ENCODE measurements at regions not wholly inside any gene's neighbourhood (a gene's known extent, or its start where the extent isn't known, plus 50 kb on each side); places are given as distances from the start of the nearest gene placed in this dataset.

- DNase-seq (ENCODE audit: low read depth in 2 of 3, low spot score in 1 of 3), result no peak
These were observed 596.0 kb downstream of the SEMA5A start for GRCh38 chr5:8949908-8950307.

DNA sequence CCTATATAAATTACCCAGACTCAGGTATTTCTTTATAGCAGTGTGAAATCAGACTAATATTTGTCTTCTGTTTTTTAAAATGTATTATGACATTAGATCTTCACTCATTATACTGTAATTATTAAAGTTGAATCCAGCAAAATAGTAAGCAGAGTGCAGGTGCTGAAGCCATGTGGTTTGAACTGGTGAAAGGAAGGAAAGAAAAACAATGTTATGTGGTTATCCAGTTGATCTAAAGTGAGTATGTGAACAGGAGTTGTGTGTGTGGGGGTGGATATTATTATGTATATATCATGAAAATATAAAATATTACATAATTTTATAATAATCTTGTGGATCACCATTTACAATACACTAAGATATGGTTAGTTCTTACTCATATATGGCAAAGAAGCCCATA, 593.7 kb downstream of the SEMA5A start:
- no peak for DNase-seq (ENCODE audit: low read depth in 2 of 3, low spot score in 1 of 3)

- DNase-seq (ENCODE audit: low read depth in 2 of 3, low spot score in 1 of 3), result no peak
These were observed 592.9 kb downstream of the SEMA5A start for GRCh38 chr5:8953016-8953415.

DNA sequence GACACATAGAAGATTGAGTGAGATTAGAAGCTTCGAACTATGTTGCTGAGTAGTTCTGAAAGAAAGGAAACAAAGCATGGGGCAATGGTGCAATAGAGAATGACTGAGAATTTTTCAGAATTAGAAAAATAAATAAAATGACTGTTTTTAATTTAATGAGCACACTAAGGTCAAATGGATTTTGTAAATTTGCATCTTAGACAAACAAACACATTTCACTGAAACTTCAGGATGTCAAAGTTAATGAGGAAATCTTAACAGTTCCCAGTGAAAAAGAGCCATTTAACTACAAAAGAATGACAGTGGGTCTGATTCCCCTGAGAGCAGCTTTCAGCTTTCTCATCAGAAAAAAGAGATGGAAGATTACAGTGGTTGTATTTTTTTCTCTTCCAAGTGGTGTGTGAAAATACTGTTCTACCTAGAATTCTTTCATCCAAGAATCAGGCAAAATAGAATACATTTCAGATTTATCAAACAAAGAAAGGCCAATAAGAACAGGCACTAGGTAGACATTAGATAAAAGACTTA, 591.9 kb downstream of the SEMA5A start:
- DNase-seq (ENCODE audit: low read depth in 2 of 3, low spot score in 1 of 3), result no peak

DNA sequence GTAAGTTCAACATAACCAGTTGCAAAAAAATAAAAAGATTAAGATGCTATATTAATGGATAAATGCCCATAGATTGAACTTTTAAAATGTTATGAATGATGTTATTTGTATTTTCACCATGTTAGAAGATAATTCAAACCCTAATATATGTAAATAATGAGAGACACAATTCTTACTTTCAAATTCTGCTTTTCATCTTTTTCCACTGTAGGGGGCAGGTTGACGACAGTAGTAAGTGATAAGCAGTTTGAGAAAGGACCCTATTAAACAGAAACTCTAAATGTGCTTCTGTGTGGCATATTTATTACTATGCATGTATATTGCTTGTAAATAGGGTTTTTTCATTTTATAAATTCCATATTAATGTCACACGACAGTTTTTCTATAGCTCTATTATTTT, 591.1 kb downstream of the SEMA5A start:
- no peak for DNase-seq (ENCODE audit: low read depth in 2 of 3, low spot score in 1 of 3)

DNA sequence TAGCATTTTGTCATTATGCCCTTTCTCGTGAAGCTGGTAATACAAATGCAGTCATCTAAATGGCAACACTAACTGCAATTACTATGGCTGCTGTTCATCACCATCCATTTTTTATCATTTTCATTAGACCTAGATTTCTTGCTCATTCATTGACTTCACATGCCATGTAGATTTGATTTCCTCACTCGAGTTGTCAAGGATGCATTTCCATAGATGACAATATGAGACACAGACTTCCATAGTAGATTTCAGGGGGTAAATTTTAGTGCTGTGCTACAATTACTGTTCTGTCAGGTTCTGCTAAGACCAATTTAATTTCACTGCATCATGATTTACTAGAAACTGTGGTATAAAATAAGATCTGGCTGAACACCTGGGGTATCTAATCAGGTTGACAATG, 589.2 kb downstream of the SEMA5A start:
- DNase-seq (ENCODE audit: low read depth in 2 of 3, low spot score in 1 of 3), result no peak

DNA sequence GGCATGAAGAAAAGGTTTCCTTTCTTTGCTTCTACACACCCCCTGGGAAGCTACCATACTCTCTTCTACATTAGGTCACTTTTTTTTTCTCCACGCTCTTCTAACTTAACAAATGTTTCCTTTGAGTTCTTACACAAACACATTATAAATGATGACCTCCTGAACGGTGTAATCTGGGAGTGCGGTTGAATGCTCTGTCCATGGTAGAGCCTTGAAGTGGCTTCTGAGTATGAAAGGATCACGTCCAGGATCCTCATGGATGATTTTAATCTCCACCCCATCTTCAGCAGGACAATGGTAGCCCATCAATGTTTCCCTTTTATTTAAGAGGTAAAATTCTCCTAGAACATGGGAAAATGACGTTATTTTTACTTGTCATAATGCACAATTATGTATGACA, 587.3 kb downstream of the SEMA5A start:
- DNase-seq (ENCODE audit: low read depth in 2 of 3, low spot score in 1 of 3), result no peak

GRCh38 chr5:8961219-8961618, 584.7 kb downstream of the SEMA5A start:
- DNase-seq (ENCODE audit: low read depth in 2 of 3, low spot score in 1 of 3), result no peak

- no peak for DNase-seq (ENCODE audit: low read depth in 2 of 3, low spot score in 1 of 3)
These were observed 583.9 kb downstream of the SEMA5A start for GRCh38 chr5:8961956-8962355.

GRCh38 chr5:8981016-8981415, 564.9 kb downstream of the SEMA5A start:
- DNase-seq (ENCODE audit: low read depth in 2 of 3, low spot score in 1 of 3), result no peak

- DNase-seq (ENCODE audit: low read depth in 2 of 3, low spot score in 1 of 3), result no peak
These were observed 564.4 kb downstream of the SEMA5A start for GRCh38 chr5:8981496-8981895.

DNA sequence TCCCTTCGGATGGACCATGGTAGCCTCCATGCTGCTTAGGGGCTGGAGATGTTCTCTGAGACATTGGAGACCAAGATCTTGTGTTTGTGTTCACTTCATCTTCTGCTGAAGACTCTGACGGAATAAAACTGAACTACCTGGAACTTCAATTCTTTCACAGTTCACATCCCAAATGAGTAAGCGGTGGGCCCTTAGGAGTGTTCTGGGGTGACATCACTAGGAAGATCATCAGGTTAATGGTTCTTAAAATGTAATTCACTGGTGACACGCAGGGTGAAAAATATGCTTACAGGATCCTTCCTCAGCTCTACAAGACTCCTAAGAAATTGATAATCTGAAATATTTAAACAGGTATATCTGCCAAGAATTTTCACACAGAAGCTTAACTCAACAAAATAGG, 561.5 kb downstream of the SEMA5A start:
- no peak for DNase-seq (ENCODE audit: low read depth in 2 of 3, low spot score in 1 of 3)
